HUES64 (cell line): ENCODE measurements at regions not wholly inside any gene's neighbourhood (a gene's known extent, or its start where the extent isn't known, plus 50 kb on each side); places are given as distances from the start of the nearest gene placed in this dataset.
"Not testable (repeated sequence)": the region's sequence is repeated elsewhere in the genome, so short reads cannot be mapped to it uniquely, and the experiment has no call there.

Experiments
- H3K27ac ChIP-seq: 2 replicates; pipeline ENCODE4 v1.7.0; 2013; ENCODE audit warnings: low read depth, low read length, inconsistent platforms
- H3K27me3 ChIP-seq: 2 replicates; pipeline ENCODE4 v1.6.1; 2013; ENCODE audit warnings: mild to moderate bottlenecking, low read length; ENCODE audit not compliant: insufficient read depth
- H3K36me3 ChIP-seq: 2 replicates; pipeline ENCODE4 v1.6.1; 2013; ENCODE audit warnings: mild to moderate bottlenecking, low read length; ENCODE audit not compliant: insufficient read depth
- H3K4me1 ChIP-seq: 2 replicates; pipeline ENCODE4 v1.6.1; 2013; ENCODE audit warnings: mild to moderate bottlenecking, low read length, moderate library complexity; ENCODE audit not compliant: insufficient read depth
- H3K4me3 ChIP-seq: 2 replicates; pipeline ENCODE4 v1.5.1; 2013; ENCODE audit warnings: mild to moderate bottlenecking, low read length, moderate library complexity
- H3K9ac ChIP-seq: 2 replicates; pipeline ENCODE4 v1.6.1; 2013; ENCODE audit warnings: mild to moderate bottlenecking, low read depth, low read length
- H3K9me3 ChIP-seq: 2 replicates; pipeline ENCODE4 v1.6.1; 2013; ENCODE audit warnings: low read depth, low read length; ENCODE audit not compliant: insufficient read depth
- WGBS: fragments of 150-250, 120-280 bp; methylation state at CpG from one replicate; pipeline ENCODE4 v1.1.7; 2013; ENCODE audit warnings: missing lambda C conversion rate; 5-methylcytosine and 5-hydroxymethylcytosine counted together

- Histone ChIP-seq H3K36me3 (no peaks in the 10 kb centered on the region), H3K27me3 (peaks cover 14% of the 10 kb centered on the region), H3K4me1 (0 out of 2 replicates have a peak, but pooled peaks cover 4% of the 10 kb centered on the region), H3K9me3 (peaks cover 16% of the 10 kb centered on the region), H3K27ac (no peak overlapping the region), H3K9ac (peak overlapping the region; percentile 67), H3K4me3 (peak overlapping the region; percentile 94)
- WGBS, result 12% methylated on average over 88 of the region's 88 CpGs
These were observed 59.1 kb downstream of the ZNF467 start for GRCh38 chr7:149714081-149714909.

- Histone ChIP-seq H3K4me1 (0 out of 2 replicates have a peak, but pooled peaks cover 4% of the 10 kb centered on the region), H3K27ac (no peak overlapping the region), H3K4me3 (peak overlapping the region; percentile 86), H3K27me3 (peaks cover 14% of the 10 kb centered on the region), H3K9ac (no peak overlapping the region), H3K9me3 (peaks cover 16% of the 10 kb centered on the region), H3K36me3 (no peaks in the 10 kb centered on the region)
- 92% methylated on average over 26 of the region's 26 CpGs for WGBS
These were observed 59.7 kb downstream of the ZNF467 start for GRCh38 chr7:149713731-149714068.

GRCh38 chr7:149713061-149713730 lies 60.2 kb downstream of the ZNF467 start:
- Histone ChIP-seq H3K27ac (no peak overlapping the region), H3K9ac (no peak overlapping the region), H3K4me3 (peak overlapping the region; percentile 86), H3K27me3 (peaks cover 14% of the 10 kb centered on the region), H3K4me1 (0 out of 2 replicates have a peak, but pooled peaks cover 4% of the 10 kb centered on the region), H3K36me3 (no peaks in the 10 kb centered on the region), H3K9me3 (peaks cover 16% of the 10 kb centered on the region)
- WGBS, result 90% methylated on average over 16 of the region's 16 CpGs

- WGBS, result 93% methylated on average over 7 of the region's 7 CpGs
- no peak overlapping the region for H3K27ac ChIP-seq
- H3K9me3 ChIP-seq, result peaks cover 16% of the 10 kb centered on the region
- H3K4me1 ChIP-seq, result peaks cover 4% of the 10 kb centered on the region; the same call in 1 of the 2 replicates
- no peak overlapping the region for H3K9ac ChIP-seq
- H3K4me3 ChIP-seq, result no peak overlapping the region
- 0 out of 2 replicates have a peak, but pooled peaks cover under 1% of the 10 kb centered on the region for H3K27me3 ChIP-seq
- H3K36me3 ChIP-seq, result no peaks in the 10 kb centered on the region
These were observed 65.4 kb downstream of the ZNF467 start for GRCh38 chr7:149708026-149708425.

- Histone ChIP-seq H3K4me3 (no peak overlapping the region), H3K36me3 (no peaks in the 10 kb centered on the region), H3K4me1 (peaks cover 4% of the 10 kb centered on the region; the same call in 1 of the 2 replicates), H3K27ac (no peak overlapping the region), H3K27me3 (no peaks in the 10 kb centered on the region), H3K9ac (no peak overlapping the region), H3K9me3 (peaks cover 16% of the 10 kb centered on the region)
- 95% methylated on average over 1 of the region's 1 CpG for WGBS
These were observed 65.9 kb downstream of the ZNF467 start for GRCh38 chr7:149707448-149707886.

GRCh38 chr7:149706398-149706797 lies 67.0 kb downstream of the ZNF467 start:
- Histone ChIP-seq H3K27me3 (no peaks in the 10 kb centered on the region), H3K27ac (no peak overlapping the region), H3K9ac (no peak overlapping the region), H3K9me3 (peaks cover 12% of the 10 kb centered on the region), H3K4me3 (no peak overlapping the region), H3K36me3 (no peaks in the 10 kb centered on the region), H3K4me1 (peaks cover 4% of the 10 kb centered on the region; the same call in 1 of the 2 replicates)
- WGBS, result 66% methylated on average over 3 of the region's 3 CpGs

- Histone ChIP-seq H3K4me3 (no peak overlapping the region), H3K9me3 (peaks cover 7% of the 10 kb centered on the region; the same call in 1 of the 2 replicates), H3K9ac (no peak overlapping the region)
These were observed 68.9 kb downstream of the ZNF467 start for GRCh38 chr7:149704507-149704906.

GRCh38 chr7:149703044-149703650 lies 70.2 kb downstream of the ZNF467 start:
- peaks cover 14% of the 10 kb centered on the region for H3K9me3 ChIP-seq
- H3K4me1 ChIP-seq, result peaks cover 4% of the 10 kb centered on the region; the same call in 1 of the 2 replicates
- 82% methylated on average over 7 of the region's 7 CpGs for WGBS
- H3K27ac ChIP-seq, result no peak overlapping the region
- no peaks in the 10 kb centered on the region for H3K27me3 ChIP-seq
- no peak overlapping the region for H3K9ac ChIP-seq
- no peak overlapping the region for H3K4me3 ChIP-seq
- H3K36me3 ChIP-seq, result no peaks in the 10 kb centered on the region

More at GRCh38 chr7:149704507-149704906, 68.9 kb downstream of the ZNF467 start:
- H3K27ac ChIP-seq, result no peak overlapping the region
- WGBS, result 89% methylated on average over 2 of the region's 2 CpGs
- no peaks in the 10 kb centered on the region for H3K36me3 ChIP-seq
- H3K27me3 ChIP-seq, result no peaks in the 10 kb centered on the region
- H3K4me1 ChIP-seq, result peaks cover 4% of the 10 kb centered on the region; the same call in 1 of the 2 replicates

GRCh38 chr7:149701495-149702240 lies 71.7 kb downstream of the ZNF467 start:
- no peak overlapping the region for H3K4me3 ChIP-seq
- no peaks in the 10 kb centered on the region for H3K36me3 ChIP-seq
- no peak overlapping the region for H3K9ac ChIP-seq
- peaks cover 2% of the 10 kb centered on the region; the same call in 1 of the 2 replicates for H3K4me1 ChIP-seq
- WGBS, result 94% methylated on average over 14 of the region's 14 CpGs
- peaks cover 14% of the 10 kb centered on the region for H3K9me3 ChIP-seq
- no peaks in the 10 kb centered on the region for H3K27me3 ChIP-seq
- H3K27ac ChIP-seq, result no peak overlapping the region

- not testable (repeated sequence) for H3K4me3 ChIP-seq, H3K4me1 ChIP-seq, H3K27me3 ChIP-seq, H3K36me3 ChIP-seq, H3K27ac ChIP-seq, H3K9ac ChIP-seq
- H3K9me3 ChIP-seq, result peaks cover 14% of the 10 kb centered on the region
- WGBS, result 96% methylated on average over 4 of the region's 5 CpGs
These were observed 75.6 kb downstream of the ZNF467 start for GRCh38 chr7:149697767-149698166.
